ENCODE measurements at regions not wholly inside any gene's neighbourhood (a gene's known extent, or its start where the extent isn't known, plus 50 kb on each side); places are given as distances from the start of the nearest gene placed in this dataset.

DNA sequence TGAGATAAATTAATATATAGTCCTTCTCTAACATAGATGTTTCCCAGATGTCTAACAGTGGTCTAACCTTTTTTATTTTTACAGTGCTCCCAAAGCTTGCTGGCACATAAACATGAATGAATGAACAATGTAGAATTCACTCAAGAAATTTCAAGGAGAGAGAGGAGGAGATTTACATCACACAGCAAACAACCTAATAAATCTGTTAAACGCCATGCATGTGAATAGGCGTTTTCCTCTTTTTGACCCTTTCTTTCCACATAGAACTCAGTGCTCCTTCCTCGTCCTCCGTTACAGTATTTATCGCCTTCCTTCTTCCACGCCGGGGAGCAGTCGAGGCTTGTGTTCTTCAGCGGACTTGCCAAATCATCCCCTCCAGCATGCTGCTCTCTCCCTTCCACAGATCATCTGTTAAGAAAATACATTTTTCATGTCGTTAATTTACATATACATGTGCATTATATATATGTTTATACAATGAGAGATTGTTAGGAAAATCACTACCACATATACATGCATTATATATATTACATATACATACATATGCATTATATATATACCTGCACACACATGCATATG lies 93.0 kb downstream of the SLC35B3 start:
- intact Hi-C loops (cut with DNase I; ENCODE audit: low total_unique reads): no loop called here
- TF ChIP-seq POLR2A (IDR thresholded peaks at IDR 0.05) (no peak), POLR2AphosphoS5 (IDR thresholded peaks at IDR 0.05) (no peak), EP300 (IDR thresholded peaks at IDR 0.05) (no peak)
- TF ChIP-seq, protein P1, sequence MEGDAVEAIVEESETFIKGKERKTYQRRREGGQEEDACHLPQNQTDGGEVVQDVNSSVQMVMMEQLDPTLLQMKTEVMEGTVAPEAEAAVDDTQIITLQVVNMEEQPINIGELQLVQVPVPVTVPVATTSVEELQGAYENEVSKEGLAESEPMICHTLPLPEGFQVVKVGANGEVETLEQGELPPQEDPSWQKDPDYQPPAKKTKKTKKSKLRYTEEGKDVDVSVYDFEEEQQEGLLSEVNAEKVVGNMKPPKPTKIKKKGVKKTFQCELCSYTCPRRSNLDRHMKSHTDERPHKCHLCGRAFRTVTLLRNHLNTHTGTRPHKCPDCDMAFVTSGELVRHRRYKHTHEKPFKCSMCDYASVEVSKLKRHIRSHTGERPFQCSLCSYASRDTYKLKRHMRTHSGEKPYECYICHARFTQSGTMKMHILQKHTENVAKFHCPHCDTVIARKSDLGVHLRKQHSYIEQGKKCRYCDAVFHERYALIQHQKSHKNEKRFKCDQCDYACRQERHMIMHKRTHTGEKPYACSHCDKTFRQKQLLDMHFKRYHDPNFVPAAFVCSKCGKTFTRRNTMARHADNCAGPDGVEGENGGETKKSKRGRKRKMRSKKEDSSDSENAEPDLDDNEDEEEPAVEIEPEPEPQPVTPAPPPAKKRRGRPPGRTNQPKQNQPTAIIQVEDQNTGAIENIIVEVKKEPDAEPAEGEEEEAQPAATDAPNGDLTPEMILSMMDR (IDR thresholded peaks at IDR 0.05): no peak
- DNase-seq: no peak
- peaks cover 0 to 11% (median 8%) of the 10 kb centered on the region in 4 donors for H3K9me3 ChIP-seq
- WGBS, 5 donors: 72 to 87% (median 81%) methylated on average over 10 of the region's 10 CpGs
- no peaks in the 10 kb centered on the region for H3K4me1 ChIP-seq
- no peaks in the 10 kb centered on the region for H3K36me3 ChIP-seq
- H3K4me3 ChIP-seq: no peak overlapping the region
- no peak overlapping the region for H3K27ac ChIP-seq
- H3K27me3 ChIP-seq: no peaks in the 10 kb centered on the region

DNA sequence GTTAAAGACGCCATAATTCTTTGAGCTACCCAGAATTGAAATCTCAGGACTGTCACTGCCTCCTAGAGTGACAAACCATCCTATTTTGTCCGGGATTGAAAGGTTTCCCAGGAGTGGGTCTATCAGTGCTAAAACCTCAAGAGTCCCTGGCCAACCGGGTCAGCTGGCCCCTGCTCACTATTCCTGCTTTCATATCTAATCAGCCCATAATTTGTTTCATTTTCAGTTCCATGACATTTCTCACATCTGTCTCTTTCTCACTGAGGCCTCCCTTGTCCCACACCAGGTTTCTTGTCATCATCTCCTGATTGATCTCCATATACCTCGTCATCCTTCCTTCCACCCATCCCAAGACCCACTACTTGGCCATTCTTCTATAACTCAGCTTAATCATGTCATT lies 98.2 kb downstream of the SLC35B3 start:
- TF ChIP-seq POLR2A (IDR thresholded peaks at IDR 0.05) (no peak), EP300 (IDR thresholded peaks at IDR 0.05) (no peak), POLR2AphosphoS5 (IDR thresholded peaks at IDR 0.05) (no peak)
- TF ChIP-seq, protein P1 (IDR thresholded peaks at IDR 0.05): no peak

DNA sequence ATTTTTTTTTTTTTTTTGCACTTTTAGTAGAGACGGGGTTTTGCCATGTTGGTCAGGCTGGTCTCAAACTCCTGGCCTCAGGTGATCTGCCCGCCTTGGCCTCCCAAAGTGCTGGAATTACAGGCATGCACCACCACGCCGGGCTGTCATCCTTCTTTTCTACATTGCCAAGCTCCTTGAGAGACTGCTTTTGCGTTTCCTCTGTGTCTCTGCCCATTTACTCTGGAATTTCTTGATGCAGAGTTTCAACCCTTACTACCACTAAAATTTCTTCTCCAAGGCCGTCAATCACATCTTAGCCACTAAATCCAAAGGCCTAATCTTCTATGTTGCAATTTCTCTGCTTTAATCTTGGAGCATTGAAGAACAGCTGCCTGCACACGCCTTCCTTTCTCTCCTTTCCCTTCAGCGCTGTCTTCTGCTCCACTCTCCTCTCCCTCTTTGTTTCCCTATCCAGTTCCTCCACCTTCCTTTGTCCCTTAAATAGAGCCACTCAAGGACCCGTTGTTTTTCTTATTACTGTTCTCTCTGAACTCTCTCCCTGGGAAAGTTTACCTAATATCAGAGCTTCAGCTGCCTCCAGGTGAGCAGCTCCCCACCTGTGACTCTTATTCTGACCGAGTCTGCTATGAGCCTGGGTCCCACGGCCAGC lies 98.8 kb downstream of the SLC35B3 start:
- H3K27ac ChIP-seq: no peak overlapping the region

More for the DNA sequence above, 98.2 kb downstream of the SLC35B3 start:
- no peak for DNase-seq
- Histone ChIP-seq H3K27ac (no peak overlapping the region), H3K4me1 (no peaks in the 10 kb centered on the region), H3K36me3 (no peaks in the 10 kb centered on the region), H3K27me3 (no peaks in the 10 kb centered on the region), H3K9me3 (no peaks in the 10 kb centered on the region), H3K4me3 (no peak overlapping the region)
- intact Hi-C loops (cut with DNase I; ENCODE audit: low total_unique reads): no loop called here
- WGBS, 5 donors: 39 to 52% (median 49%) methylated on average over 4 of the region's 4 CpGs

GRCh38 chr6:8335896-8336295 lies 99.4 kb downstream of the SLC35B3 start:
- 75 to 86% (median 82%) methylated on average over 7 of the region's 7 CpGs for WGBS, 5 donors
- intact Hi-C loops (cut with DNase I; ENCODE audit: low total_unique reads): no loop called here
- no peak overlapping the region for H3K4me3 ChIP-seq

More for the DNA sequence above, 98.8 kb downstream of the SLC35B3 start:
- WGBS, 5 donors: 67 to 74% (median 72%) methylated on average over 11 of the region's 11 CpGs
- no peak for DNase-seq
- Histone ChIP-seq H3K4me3 (no peak overlapping the region), H3K9me3 (no peaks in the 10 kb centered on the region), H3K36me3 (no peaks in the 10 kb centered on the region), H3K27me3 (no peaks in the 10 kb centered on the region), H3K4me1 (no peaks in the 10 kb centered on the region)
- no peak for TF ChIP-seq POLR2A (IDR thresholded peaks at IDR 0.05)
- TF ChIP-seq EP300 (IDR thresholded peaks at IDR 0.05): no peak
- TF ChIP-seq POLR2AphosphoS5 (IDR thresholded peaks at IDR 0.05): no peak
- TF ChIP-seq, protein P1 (IDR thresholded peaks at IDR 0.05): no peak
- intact Hi-C loops (cut with DNase I; ENCODE audit: low total_unique reads): no loop called here

More at GRCh38 chr6:8335896-8336295, 99.4 kb downstream of the SLC35B3 start:
- TF ChIP-seq POLR2A (IDR thresholded peaks at IDR 0.05) (no peak), EP300 (IDR thresholded peaks at IDR 0.05) (no peak), POLR2AphosphoS5 (IDR thresholded peaks at IDR 0.05) (no peak)
- TF ChIP-seq, protein P1 (IDR thresholded peaks at IDR 0.05): no peak
- DNase-seq: peak in 1 of 2 donors; percentile 29
- Histone ChIP-seq H3K27ac (no peak overlapping the region), H3K9me3 (no peaks in the 10 kb centered on the region), H3K4me1 (no peaks in the 10 kb centered on the region), H3K36me3 (no peaks in the 10 kb centered on the region), H3K27me3 (no peaks in the 10 kb centered on the region)
